ENCODE measurements at regions not wholly inside any gene's neighbourhood (a gene's known extent, or its start where the extent isn't known, plus 50 kb on each side); places are given as distances from the start of the nearest gene placed in this dataset.

- no peak for DNase-seq (ENCODE audit: low spot score)
Observed at GRCh38 chr2:136243638-136244535, 125.9 kb upstream of the CXCR4 start.

- no peak for DNase-seq (ENCODE audit: low spot score)
Observed at GRCh38 chr2:136242687-136243277, 124.8 kb upstream of the CXCR4 start.

- DNase-seq (ENCODE audit: low spot score) = no peak
Observed at GRCh38 chr2:136242100-136242499, 124.2 kb upstream of the CXCR4 start.

- no peak for DNase-seq (ENCODE audit: low spot score)
Observed at GRCh38 chr2:136239079-136239685, 121.2 kb upstream of the CXCR4 start.

GRCh38 chr2:136238286-136239078 lies 120.5 kb upstream of the CXCR4 start:
- DNase-seq (ENCODE audit: low spot score) = no peak

- DNase-seq (ENCODE audit: low spot score) = no peak
Observed at GRCh38 chr2:136236019-136236418, 118.1 kb upstream of the CXCR4 start.

GRCh38 chr2:136235546-136235945 lies 117.6 kb upstream of the CXCR4 start:
- DNase-seq (ENCODE audit: low spot score) = no peak

- no peak for DNase-seq (ENCODE audit: low spot score)
Observed at GRCh38 chr2:136234261-136234660, 116.3 kb upstream of the CXCR4 start.

GRCh38 chr2:136233298-136233697 lies 115.3 kb upstream of the CXCR4 start:
- no peak for DNase-seq (ENCODE audit: low spot score)

GRCh38 chr2:136232456-136233172 lies 114.7 kb upstream of the CXCR4 start:
- DNase-seq (ENCODE audit: low spot score) = no peak

- no peak for DNase-seq (ENCODE audit: low spot score)
Observed at GRCh38 chr2:136230464-136230863, 112.5 kb upstream of the CXCR4 start.

- no peak for DNase-seq (ENCODE audit: low spot score)
Observed at GRCh38 chr2:136226903-136227302, 109.0 kb upstream of the CXCR4 start.

- no peak for DNase-seq (ENCODE audit: low spot score)
Observed at GRCh38 chr2:136225950-136226835, 108.2 kb upstream of the CXCR4 start.

GRCh38 chr2:136223274-136223673 lies 105.3 kb upstream of the CXCR4 start:
- no peak for DNase-seq (ENCODE audit: low spot score)

- no peak for DNase-seq (ENCODE audit: low spot score)
Observed at GRCh38 chr2:136222862-136223261, 104.9 kb upstream of the CXCR4 start.

- DNase-seq (ENCODE audit: low spot score) = no peak
Observed at GRCh38 chr2:136221026-136221425, 103.1 kb upstream of the CXCR4 start.

GRCh38 chr2:136219963-136220362 lies 102.0 kb upstream of the CXCR4 start:
- no peak for DNase-seq (ENCODE audit: low spot score)

GRCh38 chr2:136219341-136219740 lies 101.4 kb upstream of the CXCR4 start:
- DNase-seq (ENCODE audit: low spot score) = no peak

GRCh38 chr2:136217996-136218395 lies 100.0 kb upstream of the CXCR4 start:
- DNase-seq (ENCODE audit: low spot score) = no peak

GRCh38 chr2:136215908-136216472 lies 98.0 kb upstream of the CXCR4 start:
- DNase-seq (ENCODE audit: low spot score) = no peak

Data from ureter (tissue), 1 donor.